CD14-positive monocyte (primary cell): ENCODE measurements at regions not wholly inside any gene's neighbourhood (a gene's known extent, or its start where the extent isn't known, plus 50 kb on each side); places are given as distances from the start of the nearest gene placed in this dataset.

Experiments
- DNase-seq, 3 donors: peaks; one replicate each; pipeline ENCODE4 v3.0.0-alpha.2; 2011 to 2022
- H2AFZ ChIP-seq: 2 replicates; pipeline ENCODE4 v1.6.0; 2012; ENCODE audit warnings: mild to moderate bottlenecking, low read depth, low read length, inconsistent platforms; ENCODE audit not compliant: insufficient read depth, poor library complexity, severe bottlenecking
- H3K27ac ChIP-seq, 2 donors: 1 replicate in 1 of 2; 2 replicates in 1 of 2; pipeline ENCODE4 v1.5.1; 2012 to 2013; ENCODE audit warnings: low read length in 2 of 2, control low read depth in 1 of 2, inconsistent platforms in 1 of 2, low read depth in 1 of 2, mild to moderate bottlenecking in 1 of 2
- H3K27me3 ChIP-seq, 2 donors: one replicate each; pipeline versions ENCODE4 v1.6.0 to v1.6.1; 2011 to 2013; ENCODE audit warnings: low read length in 2 of 2; ENCODE audit not compliant: control insufficient read depth in 2 of 2, insufficient read depth in 2 of 2
- H3K36me3 ChIP-seq, 2 donors: replicated peaks in 1 of 2; 1 replicate in 1 of 2; 2 replicates in 1 of 2; pipeline versions ENCODE4 v1.5.1 to v1.6.1; 2012 to 2013; ENCODE audit warnings: low read length in 2 of 2, control low read depth in 1 of 2, inconsistent platforms in 1 of 2, mild to moderate bottlenecking in 1 of 2; ENCODE audit not compliant: insufficient read depth in 2 of 2, control insufficient read depth in 1 of 2
- H3K4me1 ChIP-seq, 2 donors: 1 replicate in 1 of 2; 2 replicates in 1 of 2; pipeline versions ENCODE4 v1.5.1 to v1.6.1; 2012 to 2013; ENCODE audit warnings: low read length in 2 of 2, control low read depth in 1 of 2, inconsistent platforms in 1 of 2, mild to moderate bottlenecking in 1 of 2, moderate library complexity in 1 of 2; ENCODE audit not compliant: insufficient read depth in 2 of 2, control insufficient read depth in 1 of 2
- H3K4me2 ChIP-seq: replicated peaks from 2 replicates; pipeline ENCODE3; 2012; ENCODE audit warnings: low read length, moderate library complexity, mild to moderate bottlenecking; ENCODE audit not compliant: poor library complexity, severe bottlenecking; ENCODE audit errors: extremely low read depth
- H3K4me3 ChIP-seq, 3 experiments: fragments of 200-600 bp in 1 of 3; sonication (generic) in 1 of 3; replicated peaks in 1 of 3; 1 replicate in 2 of 3; 2 replicates in 1 of 3; pipeline ENCODE4 v1.5.1; 2011 to 2013; ENCODE audit warnings: low read length in 3 of 3, mild to moderate bottlenecking in 3 of 3, control low read depth in 2 of 3, low read depth in 2 of 3, inconsistent platforms in 1 of 3, moderate library complexity in 1 of 3
- H3K79me2 ChIP-seq: 2 replicates; pipeline ENCODE4 v1.6.0; 2012; ENCODE audit warnings: mild to moderate bottlenecking, control low read depth, inconsistent platforms, low read length, moderate library complexity; ENCODE audit not compliant: insufficient read depth
- H3K9ac ChIP-seq: 2 replicates; pipeline ENCODE4 v1.6.0; 2017; ENCODE audit warnings: low read length, mild to moderate bottlenecking; ENCODE audit not compliant: insufficient read depth, poor library complexity, severe bottlenecking
- H3K9me3 ChIP-seq, 2 donors: replicated peaks in 1 of 2; 1 replicate in 1 of 2; 2 replicates in 1 of 2; pipeline versions ENCODE4 v1.5.1 to v1.6.1; 2012 to 2013; ENCODE audit warnings: low read length in 2 of 2, control low read depth in 1 of 2; ENCODE audit not compliant: control insufficient read depth in 1 of 2, insufficient read depth in 1 of 2
- H4K20me1 ChIP-seq: 2 replicates; pipeline ENCODE4 v1.6.0; 2012; ENCODE audit warnings: mild to moderate bottlenecking, low read length, control low read depth, moderate library complexity; ENCODE audit not compliant: insufficient read depth
- H3K27ac Mint-ChIP-seq, 7 donors: one replicate each; pipeline ENCODE4 v1.8.0; 2020; ENCODE audit warnings: mild to moderate bottlenecking in 7 of 7, mixed read lengths in 7 of 7, moderate library complexity in 6 of 7, inconsistent platforms in 2 of 7
- H3K27me3 Mint-ChIP-seq, 3 donors: one replicate each; pipeline ENCODE4 v1.8.0; 2021 to 2022; ENCODE audit warnings: low read depth in 3 of 3, mild to moderate bottlenecking in 3 of 3, mixed read lengths in 3 of 3, moderate library complexity in 3 of 3, inconsistent platforms in 1 of 3
- H3K36me3 Mint-ChIP-seq, 2 donors: one replicate each; pipeline ENCODE4 v1.8.0; 2020; ENCODE audit warnings: mixed read lengths in 2 of 2, inconsistent platforms in 1 of 2, mild to moderate bottlenecking in 1 of 2
- H3K4me1 Mint-ChIP-seq: one replicate; pipeline ENCODE4 v1.8.0; 2020; ENCODE audit warnings: mild to moderate bottlenecking, mixed read lengths
- H3K4me3 Mint-ChIP-seq, 2 donors: one replicate each; pipeline ENCODE4 v1.8.0; 2020; ENCODE audit warnings: mild to moderate bottlenecking in 2 of 2, mixed read lengths in 2 of 2, moderate library complexity in 1 of 2
- H3K9me3 Mint-ChIP-seq, 7 donors: one replicate each; pipeline ENCODE4 v1.8.0; 2020 to 2022; ENCODE audit warnings: mixed read lengths in 7 of 7, mild to moderate bottlenecking in 6 of 7, moderate library complexity in 6 of 7, inconsistent platforms in 2 of 7
- WGBS: methylation state at CpG from one replicate; pipeline ENCODE4 v1.1.5; 2013; ENCODE audit warnings: missing lambda C conversion rate; ENCODE audit not compliant: insufficient coverage; 5-methylcytosine and 5-hydroxymethylcytosine counted together
- intact Hi-C, 2 donors: fragments of 100-400 bp; cut with micrococcal nuclease; formaldehyde crosslinking; loops; one replicate each; pipeline versions ENCODE4 v1.15.0 to v1.15.1; 2023
- TF ChIP-seq, protein P1 (sequence below): fragments of 200-600 bp; IDR thresholded peaks from one replicate; pipeline ENCODE4 v1.8.0; 2022; ENCODE audit warnings: antibody characterized with exemption, mild to moderate bottlenecking

DNA sequence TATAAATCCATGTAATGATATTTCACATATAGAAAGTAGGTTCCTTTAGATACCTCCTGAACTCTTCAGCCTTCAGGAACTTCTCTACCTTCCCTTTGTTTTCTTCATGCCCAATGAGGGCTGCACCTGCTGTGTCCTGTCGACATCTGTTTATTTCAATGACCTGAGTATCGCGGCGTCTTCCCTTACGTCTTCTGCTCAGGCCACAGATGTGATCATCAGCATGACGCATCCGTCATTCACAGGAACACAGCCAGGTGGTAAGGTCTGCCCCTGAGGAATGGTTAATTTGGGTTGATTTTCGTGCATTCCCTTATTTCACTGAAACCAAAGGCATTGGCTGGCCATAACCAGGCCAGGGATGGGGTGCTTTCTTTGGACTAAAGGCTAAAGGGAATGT lies 217.1 kb downstream of the MED10 start:
- H3K9ac ChIP-seq: no peak overlapping the region
- peaks cover 0 to 6% (median 2%) of the 10 kb centered on the region in 3 donors for H3K27me3 Mint-ChIP-seq
- no peaks in the 10 kb centered on the region for H3K9me3 ChIP-seq
- H3K79me2 ChIP-seq: no peaks in the 10 kb centered on the region
- intact Hi-C loops: no loop called here
- WGBS: 97% methylated on average over 7 of the region's 8 CpGs
- H3K4me3 ChIP-seq: no peak overlapping the region
- no peak for DNase-seq
- TF ChIP-seq, protein P1, sequence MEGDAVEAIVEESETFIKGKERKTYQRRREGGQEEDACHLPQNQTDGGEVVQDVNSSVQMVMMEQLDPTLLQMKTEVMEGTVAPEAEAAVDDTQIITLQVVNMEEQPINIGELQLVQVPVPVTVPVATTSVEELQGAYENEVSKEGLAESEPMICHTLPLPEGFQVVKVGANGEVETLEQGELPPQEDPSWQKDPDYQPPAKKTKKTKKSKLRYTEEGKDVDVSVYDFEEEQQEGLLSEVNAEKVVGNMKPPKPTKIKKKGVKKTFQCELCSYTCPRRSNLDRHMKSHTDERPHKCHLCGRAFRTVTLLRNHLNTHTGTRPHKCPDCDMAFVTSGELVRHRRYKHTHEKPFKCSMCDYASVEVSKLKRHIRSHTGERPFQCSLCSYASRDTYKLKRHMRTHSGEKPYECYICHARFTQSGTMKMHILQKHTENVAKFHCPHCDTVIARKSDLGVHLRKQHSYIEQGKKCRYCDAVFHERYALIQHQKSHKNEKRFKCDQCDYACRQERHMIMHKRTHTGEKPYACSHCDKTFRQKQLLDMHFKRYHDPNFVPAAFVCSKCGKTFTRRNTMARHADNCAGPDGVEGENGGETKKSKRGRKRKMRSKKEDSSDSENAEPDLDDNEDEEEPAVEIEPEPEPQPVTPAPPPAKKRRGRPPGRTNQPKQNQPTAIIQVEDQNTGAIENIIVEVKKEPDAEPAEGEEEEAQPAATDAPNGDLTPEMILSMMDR: no peak
- no peaks in the 10 kb centered on the region for H3K4me1 Mint-ChIP-seq
- no peak overlapping the region for H3K4me3 Mint-ChIP-seq
- H3K4me1 ChIP-seq: no peaks in the 10 kb centered on the region
- H3K4me2 ChIP-seq: no peak overlapping the region
- peaks cover 0 to 5% (median 0%) of the 10 kb centered on the region in 7 donors for H3K9me3 Mint-ChIP-seq
- H3K27ac Mint-ChIP-seq: no peak overlapping the region
- H3K36me3 Mint-ChIP-seq: no peaks in the 10 kb centered on the region
- no peak overlapping the region for H2AFZ ChIP-seq
- no peaks in the 10 kb centered on the region for H3K36me3 ChIP-seq
- no peak overlapping the region for H3K27ac ChIP-seq
- H3K27me3 ChIP-seq: no peaks in the 10 kb centered on the region
- no peaks in the 10 kb centered on the region for H4K20me1 ChIP-seq

- H3K4me3 Mint-ChIP-seq: no peak overlapping the region
- intact Hi-C loops: no loop called here
- H3K27me3 Mint-ChIP-seq: peaks cover 0 to 6% (median 2%) of the 10 kb centered on the region in 3 donors
- DNase-seq: no peak
- Histone ChIP-seq H3K79me2 (no peaks in the 10 kb centered on the region), H2AFZ (no peak overlapping the region), H3K4me3 (no peak overlapping the region), H3K4me1 (no peaks in the 10 kb centered on the region), H3K9ac (no peak overlapping the region), H3K9me3 (peaks cover 0 to 2% of the 10 kb centered on the region in 2 donors), H3K36me3 (no peaks in the 10 kb centered on the region), H4K20me1 (no peaks in the 10 kb centered on the region), H3K27ac (no peak overlapping the region), H3K4me2 (no peak overlapping the region), H3K27me3 (no peaks in the 10 kb centered on the region)
- peaks cover 0 to 5% (median 0%) of the 10 kb centered on the region in 7 donors for H3K9me3 Mint-ChIP-seq
- TF ChIP-seq, protein P1: no peak
- no peak overlapping the region for H3K27ac Mint-ChIP-seq
- 62% methylated on average over 3 of the region's 3 CpGs for WGBS
- no peaks in the 10 kb centered on the region for H3K4me1 Mint-ChIP-seq
- no peaks in the 10 kb centered on the region for H3K36me3 Mint-ChIP-seq
Observed at GRCh38 chr5:6159832-6160430, 218.4 kb downstream of the MED10 start.
